Bronchial epithelial cell (primary cell): ENCODE measurements at regions not wholly inside any gene's neighbourhood (a gene's known extent, or its start where the extent isn't known, plus 50 kb on each side); places are given as distances from the start of the nearest gene placed in this dataset.
A peak's percentile ranks its signal among the peaks of the same experiment; 100 is the strongest.
"Not testable (repeated sequence)": the region's sequence is repeated elsewhere in the genome, so short reads cannot be mapped to it uniquely, and the experiment has no call there.

ENCODE experiments used
- DNase-seq: peaks from one replicate; pipeline ENCODE4 v3.0.0-alpha.2; 2010; ENCODE audit warnings: low read depth
- FAIRE-seq: peaks from 2 replicates; lab custom pipeline; 2011; peaks lifted over from hg19 to GRCh38; lab: Jason Lieb, UNC
- H3K27me3 ChIP-seq: 2 replicates; pipeline ENCODE4 v1.5.1; 2011; ENCODE audit warnings: low read length; ENCODE audit not compliant: control insufficient read depth, insufficient read depth
- H3K36me3 ChIP-seq: 2 replicates; pipeline ENCODE4 v1.5.1; 2011; ENCODE audit warnings: low read length; ENCODE audit not compliant: control insufficient read depth, insufficient read depth
- H3K4me3 ChIP-seq: 2 replicates; pipeline ENCODE4 v1.5.1; 2011; ENCODE audit warnings: mild to moderate bottlenecking, low read depth, low read length, control low read depth
- CTCF ChIP-seq: IDR thresholded peaks from 2 replicates; pipeline ENCODE4 v1.5.1; 2011; ENCODE audit warnings: mild to moderate bottlenecking, moderate library complexity, low read length, control low read depth, inconsistent platforms; ENCODE audit not compliant: insufficient read depth, severe bottlenecking

GRCh38 chrX:34470507-34470906 lies 186.6 kb downstream of the TMEM47 start:
- DNase-seq = no peak
- no peaks in the 10 kb centered on the region for H3K27me3 ChIP-seq
- no peak overlapping the region for H3K4me3 ChIP-seq
- no peak for FAIRE-seq
- H3K36me3 ChIP-seq = no peaks in the 10 kb centered on the region
- TF ChIP-seq CTCF = no peak

GRCh38 chrX:34467437-34467836 lies 189.6 kb downstream of the TMEM47 start:
- H3K27me3 ChIP-seq = no peaks in the 10 kb centered on the region
- DNase-seq = peak; percentile 78
- no peak for TF ChIP-seq CTCF
- FAIRE-seq = no peak
- no peaks in the 10 kb centered on the region for H3K36me3 ChIP-seq
- no peak overlapping the region for H3K4me3 ChIP-seq

GRCh38 chrX:34463220-34463619 lies 193.9 kb downstream of the TMEM47 start:
- not testable (repeated sequence) for H3K27me3 ChIP-seq, H3K4me3 ChIP-seq, DNase-seq, H3K36me3 ChIP-seq, FAIRE-seq

GRCh38 chrX:34457850-34458249 lies 199.2 kb downstream of the TMEM47 start:
- H3K36me3 ChIP-seq, H3K27me3 ChIP-seq, DNase-seq, FAIRE-seq, H3K4me3 ChIP-seq: not testable (repeated sequence)

GRCh38 chrX:34437586-34437985 lies 219.5 kb downstream of the TMEM47 start:
- Histone ChIP-seq H3K27me3 (no peaks in the 10 kb centered on the region), H3K4me3 (no peak overlapping the region), H3K36me3 (no peaks in the 10 kb centered on the region)
- TF ChIP-seq CTCF = no peak
- no peak for DNase-seq
- FAIRE-seq = no peak

- Histone ChIP-seq H3K4me3 (no peak overlapping the region), H3K27me3 (no peaks in the 10 kb centered on the region), H3K36me3 (no peaks in the 10 kb centered on the region)
- peak; percentile 2 for DNase-seq
- TF ChIP-seq CTCF = no peak
- FAIRE-seq = no peak
These were observed 230.8 kb downstream of the TMEM47 start for GRCh38 chrX:34426334-34426733.

- FAIRE-seq (no peak), DNase-seq (no peak)
- no peak for TF ChIP-seq CTCF
- Histone ChIP-seq H3K36me3 (no peaks in the 10 kb centered on the region), H3K27me3 (no peaks in the 10 kb centered on the region), H3K4me3 (no peak overlapping the region)
These were observed 250.5 kb downstream of the TMEM47 start for GRCh38 chrX:34406580-34406979.
